H9 (cell line): ENCODE measurements at regions not wholly inside any gene's neighbourhood (a gene's known extent, or its start where the extent isn't known, plus 50 kb on each side); places are given as distances from the start of the nearest gene placed in this dataset.

Source experiments
- DNase-seq: peaks from one replicate; pipeline ENCODE4 v3.0.0-alpha.2; 2017
- H2AFZ ChIP-seq: one replicate; pipeline ENCODE4 v1.6.1; 2013; ENCODE audit warnings: mild to moderate bottlenecking, low read length, control low read depth, moderate library complexity
- H2AK5ac ChIP-seq: 2 replicates; pipeline ENCODE4 v1.6.1; 2013; ENCODE audit warnings: low read length, control low read depth, mixed read lengths; ENCODE audit not compliant: insufficient read length
- H2BK120ac ChIP-seq: one replicate; pipeline ENCODE4 v1.6.1; 2013; ENCODE audit warnings: low read depth, mild to moderate bottlenecking, low read length, control low read depth, inconsistent platforms; ENCODE audit not compliant: poor library complexity, severe bottlenecking
- H2BK12ac ChIP-seq: 2 replicates; pipeline ENCODE4 v1.6.1; 2013; ENCODE audit warnings: low read length, control low read depth, mixed read lengths, low read depth; ENCODE audit not compliant: insufficient read length
- H2BK15ac ChIP-seq: 2 replicates; pipeline ENCODE4 v1.6.1; 2013; ENCODE audit warnings: low read depth, low read length, control low read depth
- H2BK20ac ChIP-seq: one replicate; pipeline ENCODE4 v1.6.1; 2013; ENCODE audit warnings: low read depth, mild to moderate bottlenecking, low read length, control low read depth, inconsistent platforms; ENCODE audit not compliant: poor library complexity, severe bottlenecking
- H2BK5ac ChIP-seq: 2 replicates; pipeline ENCODE4 v1.6.1; 2013; ENCODE audit warnings: low read length, control low read depth, mixed read lengths; ENCODE audit not compliant: insufficient read length
- H3K14ac ChIP-seq: 2 replicates; pipeline ENCODE4 v1.6.1; 2013; ENCODE audit warnings: low read length, control low read depth; ENCODE audit not compliant: insufficient read depth
- H3K18ac ChIP-seq: 2 replicates; pipeline ENCODE4 v1.6.1; 2013; ENCODE audit warnings: low read depth, mild to moderate bottlenecking, mixed read lengths, low read length, control low read depth; ENCODE audit not compliant: insufficient read length
- H3K23ac ChIP-seq: 2 replicates; pipeline ENCODE4 v1.6.1; 2013; ENCODE audit warnings: low read length, control low read depth, mixed read lengths, low read depth; ENCODE audit not compliant: insufficient read length
- H3K23me2 ChIP-seq: 2 replicates; pipeline ENCODE4 v1.6.1; 2013; ENCODE audit warnings: low read depth, mild to moderate bottlenecking, mixed read lengths, low read length, control low read depth; ENCODE audit not compliant: insufficient read length, poor library complexity, severe bottlenecking
- H3K27ac ChIP-seq: 2 replicates; pipeline ENCODE4 v1.5.1; 2013; ENCODE audit warnings: low read length, control low read depth, mixed read lengths, low read depth; ENCODE audit not compliant: insufficient read length
- H3K27me3 ChIP-seq: 2 replicates; pipeline ENCODE4 v1.6.1; 2013; ENCODE audit warnings: low read length, control low read depth, inconsistent platforms; ENCODE audit not compliant: insufficient read depth
- H3K4ac ChIP-seq: 2 replicates; pipeline ENCODE4 v1.6.1; 2013; ENCODE audit warnings: low read depth, mild to moderate bottlenecking, control low read depth, inconsistent platforms, low read length, moderate library complexity
- H3K4me1 ChIP-seq: 2 replicates; pipeline ENCODE4 v1.6.1; 2013; ENCODE audit warnings: low read length, control low read depth, inconsistent platforms; ENCODE audit not compliant: insufficient read depth
- H3K4me2 ChIP-seq: 2 replicates; pipeline ENCODE4 v1.6.1; 2013; ENCODE audit warnings: low read length, control low read depth, mixed read lengths; ENCODE audit not compliant: insufficient read length, insufficient read depth
- H3K56ac ChIP-seq: 2 replicates; pipeline ENCODE4 v1.6.1; 2013; ENCODE audit warnings: low read depth, mild to moderate bottlenecking, mixed read lengths, low read length, control low read depth; ENCODE audit not compliant: insufficient read length
- H3K79me1 ChIP-seq: 2 replicates; pipeline ENCODE4 v1.6.1; 2013; ENCODE audit warnings: low read depth, mild to moderate bottlenecking, moderate library complexity, low read length, control low read depth, inconsistent platforms; ENCODE audit not compliant: insufficient read depth, poor library complexity, severe bottlenecking
- H3K79me2 ChIP-seq: 2 replicates; pipeline ENCODE4 v1.6.1; 2013; ENCODE audit warnings: low read length, control low read depth, inconsistent platforms; ENCODE audit not compliant: insufficient read depth
- H3K9ac ChIP-seq: 2 replicates; pipeline ENCODE4 v1.6.1; 2013; ENCODE audit warnings: low read length, control low read depth, mixed read lengths; ENCODE audit not compliant: insufficient read length; ENCODE audit errors: extremely low read depth
- H3K9me3 ChIP-seq: one replicate; pipeline ENCODE4 v1.6.1; 2013; ENCODE audit warnings: low read depth, low read length, inconsistent platforms; ENCODE audit not compliant: control insufficient read depth
- H3T11ph ChIP-seq: one replicate; pipeline ENCODE4 v1.6.1; 2013; ENCODE audit warnings: mild to moderate bottlenecking, low read length, control low read depth, inconsistent platforms
- H4K20me1 ChIP-seq: one replicate; pipeline ENCODE4 v1.6.1; 2013; ENCODE audit not compliant: control insufficient read depth, insufficient read length, insufficient read depth
- H4K5ac ChIP-seq: 2 replicates; pipeline ENCODE4 v1.6.1; 2013; ENCODE audit warnings: low read depth, mild to moderate bottlenecking, mixed read lengths, low read length, control low read depth; ENCODE audit not compliant: insufficient read length
- H4K8ac ChIP-seq: replicated peaks from 2 replicates; pipeline ENCODE4 v1.6.1; 2013; ENCODE audit warnings: low read length, control low read depth, mixed read lengths, low read depth; ENCODE audit not compliant: insufficient read length
- H4K91ac ChIP-seq: 2 replicates; pipeline ENCODE4 v1.6.1; 2013; ENCODE audit warnings: low read depth, mild to moderate bottlenecking, moderate library complexity, mixed read lengths, low read length, control low read depth; ENCODE audit not compliant: insufficient read length
- H3K27ac Mint-ChIP-seq, 3 experiments: 2 replicates in 2 of 3; 3 replicates in 1 of 3; pipeline ENCODE4 v1.8.0; 2020 to 2021; ENCODE audit warnings: mixed read lengths in 3 of 3, mild to moderate bottlenecking in 1 of 3, moderate library complexity in 1 of 3
- H3K27me3 Mint-ChIP-seq: 2 replicates; pipeline ENCODE4 v1.8.0; 2021; ENCODE audit warnings: low read depth, mild to moderate bottlenecking, moderate library complexity, mixed read lengths
- H3K36me3 Mint-ChIP-seq, 3 experiments: 2 replicates in 2 of 3; 3 replicates in 1 of 3; pipeline ENCODE4 v1.8.0; 2020 to 2021; ENCODE audit warnings: low read depth in 3 of 3, mixed read lengths in 3 of 3; ENCODE audit not compliant: insufficient read depth in 1 of 3
- H3K4me1 Mint-ChIP-seq, 2 experiments: 2 replicates each; pipeline ENCODE4 v1.8.0; 2020; ENCODE audit warnings: mixed read lengths in 2 of 2
- H3K4me3 Mint-ChIP-seq, 2 experiments: 2 replicates in 1 of 2; 3 replicates in 1 of 2; pipeline ENCODE4 v1.8.0; 2020 to 2021; ENCODE audit warnings: mild to moderate bottlenecking in 2 of 2, mixed read lengths in 2 of 2, moderate library complexity in 1 of 2
- H3K9me3 Mint-ChIP-seq, 2 experiments: 2 replicates in 1 of 2; 3 replicates in 1 of 2; pipeline ENCODE4 v1.8.0; 2020; ENCODE audit warnings: mild to moderate bottlenecking in 2 of 2, mixed read lengths in 2 of 2, moderate library complexity in 1 of 2
- TF ChIP-seq, protein P1 (sequence below): fragments of 200-600 bp; sonication (generic); conservative IDR thresholded peaks from 3 replicates; pipeline ENCODE4 v1.8.0; 2021; ENCODE audit warnings: antibody characterized with exemption, mild to moderate bottlenecking

DNA sequence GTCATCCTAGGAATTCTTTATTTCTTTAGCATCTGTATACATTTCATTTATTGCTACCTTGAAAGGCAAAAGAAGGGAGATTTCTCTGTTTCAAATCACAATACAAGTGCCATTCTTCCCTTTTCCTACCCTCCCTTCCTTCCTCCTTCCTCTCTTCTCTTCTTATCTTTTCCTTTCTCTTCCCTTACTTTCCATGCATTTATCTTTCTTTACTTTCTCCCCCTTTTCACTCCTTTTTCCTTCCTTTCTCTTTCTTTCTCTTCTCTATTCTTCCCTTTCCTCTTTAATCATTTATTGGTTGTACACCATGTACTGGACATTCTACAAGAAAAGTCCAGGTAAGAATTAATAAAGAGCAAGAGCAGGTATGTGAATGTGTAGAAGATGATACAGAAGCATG lies 251.0 kb upstream of the PEX5L start:
- H3K4me3 Mint-ChIP-seq, result no peak overlapping the region
- no peaks in the 10 kb centered on the region; a peak in 1 of 5 replicates for H3K9me3 Mint-ChIP-seq
- Histone ChIP-seq H3K4me2 (no peak overlapping the region), H3K79me1 (no peaks in the 10 kb centered on the region), H2BK120ac (no peak overlapping the region), H3T11ph (no peak overlapping the region), H3K9ac (no peak overlapping the region), H4K5ac (no peak overlapping the region), H2BK5ac (no peak overlapping the region), H3K79me2 (no peaks in the 10 kb centered on the region), H4K91ac (no peak overlapping the region), H3K14ac (no peak overlapping the region), H3K23me2 (no peaks in the 10 kb centered on the region), H3K18ac (no peak overlapping the region), H3K4ac (no peak overlapping the region), H3K4me1 (no peaks in the 10 kb centered on the region), H3K9me3 (no peaks in the 10 kb centered on the region), H2BK15ac (no peak overlapping the region), H3K27ac (no peak overlapping the region), H2AK5ac (no peak overlapping the region), H3K27me3 (no peaks in the 10 kb centered on the region; the same call in 1 of the 2 replicates), H3K23ac (no peak overlapping the region), H4K8ac (no peak overlapping the region), H3K56ac (no peak overlapping the region), H4K20me1 (no peaks in the 10 kb centered on the region), H2BK20ac (no peak overlapping the region), H2BK12ac (no peak overlapping the region), H2AFZ (no peak overlapping the region)
- H3K27me3 Mint-ChIP-seq, result no peaks in the 10 kb centered on the region
- no peak for DNase-seq
- TF ChIP-seq, protein P1, sequence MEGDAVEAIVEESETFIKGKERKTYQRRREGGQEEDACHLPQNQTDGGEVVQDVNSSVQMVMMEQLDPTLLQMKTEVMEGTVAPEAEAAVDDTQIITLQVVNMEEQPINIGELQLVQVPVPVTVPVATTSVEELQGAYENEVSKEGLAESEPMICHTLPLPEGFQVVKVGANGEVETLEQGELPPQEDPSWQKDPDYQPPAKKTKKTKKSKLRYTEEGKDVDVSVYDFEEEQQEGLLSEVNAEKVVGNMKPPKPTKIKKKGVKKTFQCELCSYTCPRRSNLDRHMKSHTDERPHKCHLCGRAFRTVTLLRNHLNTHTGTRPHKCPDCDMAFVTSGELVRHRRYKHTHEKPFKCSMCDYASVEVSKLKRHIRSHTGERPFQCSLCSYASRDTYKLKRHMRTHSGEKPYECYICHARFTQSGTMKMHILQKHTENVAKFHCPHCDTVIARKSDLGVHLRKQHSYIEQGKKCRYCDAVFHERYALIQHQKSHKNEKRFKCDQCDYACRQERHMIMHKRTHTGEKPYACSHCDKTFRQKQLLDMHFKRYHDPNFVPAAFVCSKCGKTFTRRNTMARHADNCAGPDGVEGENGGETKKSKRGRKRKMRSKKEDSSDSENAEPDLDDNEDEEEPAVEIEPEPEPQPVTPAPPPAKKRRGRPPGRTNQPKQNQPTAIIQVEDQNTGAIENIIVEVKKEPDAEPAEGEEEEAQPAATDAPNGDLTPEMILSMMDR, result no peak
- H3K36me3 Mint-ChIP-seq, result no peaks in the 10 kb centered on the region
- H3K4me1 Mint-ChIP-seq, result no peaks in the 10 kb centered on the region
- H3K27ac Mint-ChIP-seq, result no peak overlapping the region
